IPS-20b (cell line): ENCODE measurements at regions not wholly inside any gene's neighbourhood (a gene's known extent, or its start where the extent isn't known, plus 50 kb on each side); places are given as distances from the start of the nearest gene placed in this dataset.
"Not testable (repeated sequence)": the region's sequence is repeated elsewhere in the genome, so short reads cannot be mapped to it uniquely, and the experiment has no call there.

Experiments used
- H3K27ac ChIP-seq: one replicate; pipeline ENCODE4 v1.5.1; 2013; ENCODE audit warnings: low read length
- H3K27me3 ChIP-seq: 2 replicates; pipeline ENCODE4 v1.6.1; 2013; ENCODE audit warnings: mild to moderate bottlenecking, low read length, inconsistent platforms; ENCODE audit not compliant: insufficient read depth
- H3K36me3 ChIP-seq: 2 replicates; pipeline ENCODE4 v1.6.1; 2013; ENCODE audit warnings: low read depth, mild to moderate bottlenecking, inconsistent platforms, low read length, moderate library complexity; ENCODE audit not compliant: insufficient read depth
- H3K4me1 ChIP-seq: 2 replicates; pipeline ENCODE4 v1.6.1; 2013; ENCODE audit warnings: mild to moderate bottlenecking, control low read depth, inconsistent platforms, low read length, moderate library complexity; ENCODE audit not compliant: insufficient read depth
- H3K4me3 ChIP-seq: 2 replicates; pipeline ENCODE4 v1.5.1; 2013; ENCODE audit warnings: mild to moderate bottlenecking, low read length, inconsistent platforms
- H3K9ac ChIP-seq: 2 replicates; pipeline ENCODE4 v1.6.1; 2013; ENCODE audit warnings: low read depth, mild to moderate bottlenecking, inconsistent platforms, low read length, moderate library complexity
- H3K9me3 ChIP-seq: 2 replicates; pipeline ENCODE4 v1.6.1; 2013; ENCODE audit warnings: mild to moderate bottlenecking, low read depth, low read length, inconsistent platforms; ENCODE audit not compliant: insufficient read depth

DNA sequence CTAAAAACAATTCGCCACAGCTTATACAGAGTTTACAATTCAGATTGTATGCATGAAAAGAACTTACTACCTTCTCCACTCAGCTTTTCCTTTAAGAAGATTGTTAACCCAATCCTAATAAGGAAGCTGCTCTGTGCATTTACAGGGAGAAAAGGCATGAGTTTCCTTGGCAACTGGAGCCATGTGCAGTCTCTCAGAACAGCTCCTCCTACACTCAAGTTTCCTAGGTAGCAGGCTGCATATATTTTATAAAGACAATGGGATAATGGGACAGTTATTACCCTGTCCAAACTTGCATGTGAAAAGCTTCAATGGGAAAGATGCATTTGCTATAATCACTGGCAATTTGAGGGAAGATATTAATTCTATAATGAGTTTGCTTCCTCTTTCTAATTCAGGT is 125.5 kb upstream of the TRPC4 start:
- Histone ChIP-seq H3K4me3 (no peak overlapping the region), H3K36me3 (no peaks in the 10 kb centered on the region), H3K9ac (no peak overlapping the region), H3K4me1 (peaks cover 9% of the 10 kb centered on the region; the same call in 1 of the 2 replicates), H3K9me3 (no peaks in the 10 kb centered on the region), H3K27me3 (no peaks in the 10 kb centered on the region), H3K27ac (no peak overlapping the region)

DNA sequence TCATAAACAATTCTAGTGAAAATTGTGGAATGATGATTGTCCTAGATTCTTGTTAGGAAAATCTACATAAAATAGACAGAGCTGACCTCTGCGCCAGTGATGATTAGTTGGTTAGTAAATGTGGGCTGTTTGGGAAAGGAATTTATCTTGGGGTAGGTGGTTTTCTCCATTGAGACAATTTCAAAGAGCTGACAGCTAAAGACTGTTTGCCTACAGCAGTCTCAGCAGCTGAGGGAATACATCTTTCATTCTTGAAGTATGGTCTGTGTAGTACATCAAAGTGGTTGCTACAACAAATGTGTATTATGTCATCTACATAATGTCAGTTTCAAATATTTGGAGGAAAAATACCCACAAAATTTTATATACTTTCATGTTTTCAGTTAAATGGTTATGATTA is 117.2 kb upstream of the TRPC4 start:
- no peaks in the 10 kb centered on the region for H3K9me3 ChIP-seq
- no peak overlapping the region for H3K9ac ChIP-seq
- no peaks in the 10 kb centered on the region; the same call in 1 of the 2 replicates for H3K4me1 ChIP-seq

GRCh38 chr13:37985281-37985680 is 115.7 kb upstream of the TRPC4 start:
- Histone ChIP-seq H3K27ac (no peak overlapping the region), H3K4me3 (no peak overlapping the region), H3K27me3 (no peaks in the 10 kb centered on the region), H3K9ac (no peak overlapping the region), H3K4me1 (no peaks in the 10 kb centered on the region; the same call in 1 of the 2 replicates), H3K9me3 (no peaks in the 10 kb centered on the region), H3K36me3 (no peaks in the 10 kb centered on the region)

More for the DNA sequence above, 117.2 kb upstream of the TRPC4 start:
- Histone ChIP-seq H3K36me3 (no peaks in the 10 kb centered on the region), H3K4me3 (no peak overlapping the region), H3K27me3 (no peaks in the 10 kb centered on the region), H3K27ac (no peak overlapping the region)

GRCh38 chr13:37984357-37984756 is 114.8 kb upstream of the TRPC4 start:
- Histone ChIP-seq H3K9me3 (no peaks in the 10 kb centered on the region), H3K27ac (no peak overlapping the region), H3K4me1 (no peaks in the 10 kb centered on the region; the same call in 1 of the 2 replicates), H3K9ac (no peak overlapping the region), H3K4me3 (no peak overlapping the region), H3K27me3 (no peaks in the 10 kb centered on the region), H3K36me3 (no peaks in the 10 kb centered on the region)

DNA sequence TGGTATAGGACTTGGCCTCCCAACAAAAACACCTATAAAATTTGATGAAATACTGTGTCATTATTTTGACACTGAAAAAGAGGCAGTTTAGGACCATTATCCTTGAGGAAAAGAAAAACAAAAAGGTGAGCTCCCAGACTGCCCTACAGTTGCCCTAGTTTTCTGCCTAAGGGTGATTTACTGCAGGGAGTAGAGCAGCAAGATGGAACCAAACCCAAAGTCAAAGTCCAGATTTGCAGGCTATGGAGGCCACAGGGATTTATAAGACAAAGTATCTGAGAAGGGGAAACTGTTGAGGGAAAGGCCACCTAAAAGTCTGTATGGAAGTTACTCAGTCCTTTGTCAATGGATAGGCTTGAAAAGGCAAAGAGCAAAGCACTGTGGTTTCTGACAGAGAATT is 112.4 kb upstream of the TRPC4 start:
- no peak overlapping the region for H3K4me3 ChIP-seq

GRCh38 chr13:37978680-37979079 is 109.1 kb upstream of the TRPC4 start:
- no peak overlapping the region for H3K9ac ChIP-seq
- H3K4me1 ChIP-seq = no peaks in the 10 kb centered on the region
- H3K36me3 ChIP-seq = no peaks in the 10 kb centered on the region
- no peak overlapping the region for H3K27ac ChIP-seq
- no peaks in the 10 kb centered on the region for H3K27me3 ChIP-seq
- H3K9me3 ChIP-seq = no peaks in the 10 kb centered on the region
- no peak overlapping the region for H3K4me3 ChIP-seq

More for the DNA sequence above, 112.4 kb upstream of the TRPC4 start:
- Histone ChIP-seq H3K9me3 (no peaks in the 10 kb centered on the region), H3K36me3 (no peaks in the 10 kb centered on the region), H3K4me1 (no peaks in the 10 kb centered on the region; the same call in 1 of the 2 replicates), H3K9ac (no peak overlapping the region), H3K27me3 (no peaks in the 10 kb centered on the region), H3K27ac (no peak overlapping the region)

DNA sequence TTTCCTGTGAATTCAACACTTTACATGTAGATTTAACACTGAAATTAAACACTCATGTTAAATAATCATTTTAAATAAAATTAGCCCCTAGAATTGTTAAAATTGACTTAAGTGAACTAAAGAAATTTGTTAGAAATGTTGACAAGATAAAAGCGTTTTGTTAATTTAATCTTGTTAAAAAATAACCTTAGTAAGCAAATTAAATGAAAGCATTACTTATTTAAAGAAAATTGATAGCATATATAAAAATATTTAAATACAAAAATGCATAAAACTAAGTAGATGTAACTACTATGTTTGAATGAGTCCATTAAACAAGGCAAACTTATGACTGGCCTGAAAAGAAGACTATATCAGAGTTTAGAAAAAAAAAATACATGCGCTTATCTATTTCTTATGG is 99.0 kb upstream of the TRPC4 start:
- Histone ChIP-seq H3K27me3 (no peaks in the 10 kb centered on the region), H3K27ac (no peak overlapping the region), H3K9ac (no peak overlapping the region), H3K4me1 (peaks cover 3% of the 10 kb centered on the region; the same call in 1 of the 2 replicates), H3K4me3 (no peak overlapping the region), H3K9me3 (no peaks in the 10 kb centered on the region; the same call in 1 of the 2 replicates), H3K36me3 (no peaks in the 10 kb centered on the region)

DNA sequence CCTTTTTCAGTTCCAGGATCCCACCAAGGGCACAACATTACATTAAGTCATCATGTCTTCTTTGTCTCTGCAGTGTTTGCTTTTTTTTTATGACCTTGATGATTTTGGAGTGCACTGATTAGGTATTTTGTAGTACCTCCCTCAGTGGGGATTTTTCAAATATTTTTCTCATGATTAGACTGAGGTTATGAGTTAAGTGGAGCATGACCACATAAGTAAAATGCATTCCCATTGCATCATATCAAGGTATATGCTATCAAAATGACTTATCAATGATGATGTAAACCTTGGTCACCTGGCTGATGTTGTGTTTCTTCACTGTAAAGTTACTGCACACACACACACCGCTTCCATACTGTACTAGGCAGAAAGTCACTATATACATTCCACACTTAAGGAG is 96.7 kb upstream of the TRPC4 start:
- Histone ChIP-seq H3K27ac (no peak overlapping the region), H3K27me3 (no peaks in the 10 kb centered on the region), H3K4me1 (peaks cover 3% of the 10 kb centered on the region; the same call in 1 of the 2 replicates), H3K36me3 (no peaks in the 10 kb centered on the region), H3K9ac (no peak overlapping the region), H3K4me3 (no peak overlapping the region), H3K9me3 (no peaks in the 10 kb centered on the region; the same call in 1 of the 2 replicates)

- no peaks in the 10 kb centered on the region for H3K9me3 ChIP-seq
- H3K4me3 ChIP-seq = no peak overlapping the region
- H3K27me3 ChIP-seq = no peaks in the 10 kb centered on the region
- no peaks in the 10 kb centered on the region for H3K36me3 ChIP-seq
- H3K9ac ChIP-seq = no peak overlapping the region
- H3K4me1 ChIP-seq = peaks cover 3% of the 10 kb centered on the region; the same call in 1 of the 2 replicates
- no peak overlapping the region for H3K27ac ChIP-seq
Observed at GRCh38 chr13:37960427-37960826, 90.9 kb upstream of the TRPC4 start.

GRCh38 chr13:37959284-37959683 is 89.7 kb upstream of the TRPC4 start:
- Histone ChIP-seq H3K4me3 (no peak overlapping the region), H3K27ac (no peak overlapping the region)

GRCh38 chr13:37956536-37956935 is 87.0 kb upstream of the TRPC4 start:
- no peaks in the 10 kb centered on the region for H3K27me3 ChIP-seq
- no peak overlapping the region for H3K4me3 ChIP-seq
- no peaks in the 10 kb centered on the region for H3K4me1 ChIP-seq
- no peaks in the 10 kb centered on the region for H3K9me3 ChIP-seq
- no peak overlapping the region for H3K9ac ChIP-seq
- H3K27ac ChIP-seq = no peak overlapping the region
- no peaks in the 10 kb centered on the region for H3K36me3 ChIP-seq

More at GRCh38 chr13:37959284-37959683, 89.7 kb upstream of the TRPC4 start:
- 0 out of 2 replicates have a peak, but pooled peaks cover 3% of the 10 kb centered on the region for H3K4me1 ChIP-seq
- no peak overlapping the region for H3K9ac ChIP-seq
- H3K36me3 ChIP-seq = no peaks in the 10 kb centered on the region
- H3K27me3 ChIP-seq = no peaks in the 10 kb centered on the region
- H3K9me3 ChIP-seq = no peaks in the 10 kb centered on the region

DNA sequence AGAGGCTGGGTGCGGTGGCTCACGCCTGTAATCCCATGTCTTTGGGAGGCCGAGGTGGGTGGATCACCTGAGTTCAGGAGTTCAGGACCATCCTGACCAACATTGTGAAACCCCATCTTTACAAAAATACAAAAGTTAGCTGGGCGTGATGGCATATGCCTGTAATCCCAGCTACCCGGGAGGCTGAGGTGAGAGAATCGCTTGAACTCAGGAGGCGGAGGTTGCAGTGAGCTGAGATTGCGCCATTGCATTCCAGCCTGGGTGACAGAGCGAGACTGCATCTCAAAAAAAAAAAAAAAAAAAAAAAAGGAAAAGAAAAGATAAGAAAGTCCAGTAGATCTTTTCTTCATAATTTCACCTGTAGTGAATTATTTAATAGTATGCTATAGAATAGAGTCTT is 85.0 kb upstream of the TRPC4 start:
- not testable (repeated sequence) for H3K4me1 ChIP-seq, H3K27me3 ChIP-seq, H3K4me3 ChIP-seq, H3K27ac ChIP-seq, H3K9ac ChIP-seq, H3K36me3 ChIP-seq, H3K9me3 ChIP-seq
